ENCODE measurements at regions not wholly inside any gene's neighbourhood (a gene's known extent, or its start where the extent isn't known, plus 50 kb on each side); places are given as distances from the start of the nearest gene placed in this dataset.

DNA sequence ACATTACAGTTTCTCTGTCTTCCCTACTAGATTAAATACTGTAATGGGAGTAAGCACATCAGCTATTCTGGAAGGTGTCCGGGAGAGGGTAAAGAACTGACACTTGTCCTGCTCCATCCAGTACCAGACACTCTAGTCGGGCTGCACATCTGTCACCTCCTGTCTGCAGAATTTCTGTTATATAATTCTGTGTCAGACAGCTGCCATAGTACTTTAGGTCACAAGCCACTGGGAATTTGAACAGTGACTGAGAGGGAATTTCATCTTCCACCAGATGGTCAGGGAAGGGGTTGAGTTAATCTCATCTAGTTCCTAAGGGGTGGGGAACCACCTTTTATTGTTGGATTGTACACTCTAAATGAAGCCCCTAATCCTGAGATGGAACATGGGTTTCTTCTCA is 58.6 kb upstream of the NUDT7 start:
- no peak for TF ChIP-seq CTCF (IDR thresholded peaks at IDR 0.05; ENCODE audit: low read depth, low read length)
- H3K4me3 ChIP-seq (replicated peaks in 1 of 2; ENCODE audit: low read depth in 2 of 2, low read length in 2 of 2), result no peak overlapping the region
- DNase-seq (ENCODE audit: low read depth in 2 of 2), result no peak

- no peak for DNase-seq (ENCODE audit: low read depth in 2 of 2)
- no peak for TF ChIP-seq CTCF (IDR thresholded peaks at IDR 0.05; ENCODE audit: low read depth, low read length)
- no peak overlapping the region for H3K4me3 ChIP-seq (replicated peaks in 1 of 2; ENCODE audit: low read depth in 2 of 2, low read length in 2 of 2)
Observed at GRCh38 chr16:77666771-77667170, 55.5 kb upstream of the NUDT7 start.

DNA sequence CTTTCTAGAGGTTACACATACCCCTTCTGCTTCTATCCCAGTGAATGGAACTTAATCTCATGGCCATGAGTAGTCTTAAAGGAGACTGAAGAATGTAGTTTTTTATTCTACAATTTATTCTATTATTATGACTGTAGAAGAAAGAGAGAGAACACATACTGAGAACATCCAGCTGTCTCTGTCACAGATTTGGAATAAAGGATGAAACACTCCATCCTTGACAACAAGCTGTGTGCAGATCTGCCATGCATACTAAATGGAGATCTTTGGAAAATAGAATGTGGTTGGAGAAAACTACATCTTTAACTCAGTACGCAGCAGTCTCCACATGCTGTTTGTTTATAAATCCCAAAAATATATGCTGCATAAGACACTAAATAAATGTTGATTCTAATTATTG is 54.1 kb upstream of the NUDT7 start:
- no peak for TF ChIP-seq CTCF (IDR thresholded peaks at IDR 0.05; ENCODE audit: low read depth, low read length)
- H3K4me3 ChIP-seq (replicated peaks in 1 of 2; ENCODE audit: low read depth in 2 of 2, low read length in 2 of 2), result no peak overlapping the region
- no peak for DNase-seq (ENCODE audit: low read depth in 2 of 2)

GRCh38 chr16:77669057-77669456 is 53.3 kb upstream of the NUDT7 start:
- DNase-seq (ENCODE audit: low read depth in 2 of 2), result no peak
- H3K4me3 ChIP-seq (replicated peaks in 1 of 2; ENCODE audit: low read depth in 2 of 2, low read length in 2 of 2), result no peak overlapping the region
- TF ChIP-seq CTCF (IDR thresholded peaks at IDR 0.05; ENCODE audit: low read depth, low read length), result no peak
